Adrenal gland (tissue), 9 donors: ENCODE measurements at regions not wholly inside any gene's neighbourhood (a gene's known extent, or its start where the extent isn't known, plus 50 kb on each side); places are given as distances from the start of the nearest gene placed in this dataset.
A peak's percentile ranks its signal among the peaks of the same experiment; 100 is the strongest.

Experiments used
- DNase-seq, 7 donors: peaks; one replicate each; pipeline ENCODE4 v3.0.0-alpha.2; 2019 to 2020
- H3K27ac ChIP-seq, 5 donors: fragments of 200-600 bp; sonication (generic) in 4 of 5; 1 replicate in 3 of 5; 2 replicates in 2 of 5; pipeline versions ENCODE4 v1.5.1 to v1.8.0; 2016 to 2020; ENCODE audit warnings: mild to moderate bottlenecking in 1 of 5
- H3K27me3 ChIP-seq: fragments of 200-600 bp; 2 replicates; pipeline ENCODE4 v1.8.0; 2021
- H3K36me3 ChIP-seq, 2 donors: fragments of 200-600 bp; replicated peaks in 1 of 2; 1 replicate in 1 of 2; 2 replicates in 1 of 2; pipeline versions ENCODE4 v1.5.1 to v1.8.0; 2018 to 2022
- H3K4me1 ChIP-seq, 2 donors: fragments of 200-600 bp; replicated peaks in 1 of 2; 1 replicate in 1 of 2; 2 replicates in 1 of 2; pipeline versions ENCODE4 v1.5.1 to v1.8.0; 2018 to 2021
- H3K4me3 ChIP-seq, 4 donors: fragments of 200-600 bp; sonication (generic) in 3 of 4; one replicate each; pipeline ENCODE4 v1.5.1; 2016 to 2018
- H3K9me3 ChIP-seq, 3 donors: fragments of 200-600 bp; sonication (generic) in 1 of 3; replicated peaks in 1 of 3; 1 replicate in 2 of 3; 2 replicates in 1 of 3; pipeline versions ENCODE4 v1.5.1 to v1.8.0; 2016 to 2021
- CTCF ChIP-seq, 6 experiments: fragments of 450-650 bp in 4 of 6; fragments of 200-600 bp in 2 of 6; sonication (generic) in 1 of 6; IDR thresholded peaks; 1 replicate in 5 of 6; 2 replicates in 1 of 6; pipeline versions ENCODE4 v1.5.1 to v1.8.0; 2016 to 2021; ENCODE audit warnings: antibody characterized with exemption in 6 of 6, mild to moderate bottlenecking in 2 of 6, moderate library complexity in 1 of 6
- POLR2A ChIP-seq, 2 donors: fragments of 450-650 bp; IDR thresholded peaks; one replicate each; pipeline ENCODE4 v1.6.1; 2017; ENCODE audit warnings: antibody characterized with exemption in 2 of 2, mild to moderate bottlenecking in 2 of 2, moderate library complexity in 1 of 2
- WGBS, 4 donors: extraction: QIAGEN DNeasy Blood & Tissue Kit in 2 of 4; methylation state at CpG; one replicate each; pipeline versions ENCODE4 v1.1.5 to v1.1.7; 2013 to 2017; 5-methylcytosine and 5-hydroxymethylcytosine counted together
- intact Hi-C, 2 donors: fragments of 100-400 bp; cut with DNase I; formaldehyde crosslinking; loops; one replicate each; pipeline versions ENCODE4 v1.14.1 to v1.15.0; 2022 to 2023
- donor health status: healthy with polysubstance abuse.
- donor health status: Bipolar disorder and iron deficiency.
- donor health status: DM: yes; HTN: yes; CAD: no.
- donor health status: DM: no; HTN: no; CAD: no.
- donor health status: DM: no; HTN: no; CAD: no.

- Histone ChIP-seq H3K4me3 (no peak overlapping the region), H3K9me3 (no peaks in the 10 kb centered on the region), H3K27ac (no peak overlapping the region), H3K4me1 (peaks cover 4 to 7% of the 10 kb centered on the region in 2 donors), H3K27me3 (no peaks in the 10 kb centered on the region), H3K36me3 (no peaks in the 10 kb centered on the region)
- intact Hi-C loops = loop anchor here in 1 of 2 donors (10.0 kb wide), 1 partner anchor 703 kb away; no protein-coding TSS in a partner anchor
- peak; percentile 59 to 88 (median 74) for DNase-seq
- no peak for TF ChIP-seq POLR2A (IDR thresholded peaks at IDR 0.05)
- peak; percentile 88 to 96 (median 92) for TF ChIP-seq CTCF (IDR thresholded peaks at IDR 0.05)
- 29 to 49% (median 31%) methylated on average over 21 to 32 of the region's 32 CpGs for WGBS, 4 donors
These were observed 80.2 kb downstream of the ERMARD start for GRCh38 chr6:169831450-169832246.
